ENCODE measurements at regions not wholly inside any gene's neighbourhood (a gene's known extent, or its start where the extent isn't known, plus 50 kb on each side); places are given as distances from the start of the nearest gene placed in this dataset.

DNA sequence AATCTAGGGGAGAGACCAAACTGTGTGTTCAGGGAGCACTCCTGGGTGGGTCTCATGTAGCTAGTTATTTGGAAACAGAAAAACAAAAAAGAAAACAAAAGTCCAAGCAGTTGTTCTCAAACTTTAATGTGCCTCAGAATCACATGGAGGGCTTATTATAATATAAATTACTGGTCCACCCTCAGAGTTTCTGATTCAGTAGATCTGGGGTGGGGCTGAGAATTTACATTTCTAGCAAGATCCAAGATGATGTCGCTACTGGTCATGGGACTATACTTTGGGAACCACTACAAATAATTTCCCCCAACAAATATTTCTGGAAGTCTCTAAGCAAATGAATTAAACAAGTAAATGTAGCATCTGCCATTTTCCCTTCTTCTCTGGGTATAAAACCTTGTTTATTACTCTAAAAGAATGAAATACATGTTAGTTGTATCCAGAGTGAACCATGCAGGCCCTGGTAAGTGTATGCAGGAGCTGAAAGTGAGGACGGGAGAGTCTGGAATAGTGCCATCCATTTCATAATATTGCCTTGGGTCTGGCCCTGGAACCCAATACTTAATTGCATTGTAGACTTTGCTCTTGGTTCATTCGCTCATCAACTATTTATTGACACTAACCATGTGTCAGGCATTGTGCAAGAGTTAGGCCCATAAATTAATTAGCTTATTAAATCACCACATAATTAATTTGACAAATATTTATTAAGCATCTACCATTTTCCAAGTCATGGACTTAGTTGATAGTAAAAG is 490.8 kb downstream of the EPM2A start:
- Mint-ChIP-seq H3K4me3 (no peak overlapping the region), H3K9me3 (peaks cover 0 to 2% (median 0%) of the 10 kb centered on the region in 5 donors), H3K27me3 (peaks cover 0 to 19% of the 10 kb centered on the region in 2 donors), H3K27ac (no peak overlapping the region), H3K36me3 (no peaks in the 10 kb centered on the region), H3K4me1 (no peaks in the 10 kb centered on the region)
- Histone ChIP-seq H3K36me3 (ENCODE audit: insufficient read depth, low read length) (no peaks in the 10 kb centered on the region), H3K27me3 (ENCODE audit: insufficient read depth, low read length, poor library complexity, severe bottlenecking) (no peaks in the 10 kb centered on the region), H3K4me1 (ENCODE audit: insufficient read depth, low read length) (no peaks in the 10 kb centered on the region), H3K9me3 (ENCODE audit: low read length) (no peaks in the 10 kb centered on the region), H3K27ac (ENCODE audit: low read depth, low read length) (no peak overlapping the region), H3K4me3 (ENCODE audit: low read length) (no peak overlapping the region)
- POLR2A ChIA-PET: no interaction called here
- no peak for DNase-seq
- CTCF ChIA-PET: no interaction called here

DNA sequence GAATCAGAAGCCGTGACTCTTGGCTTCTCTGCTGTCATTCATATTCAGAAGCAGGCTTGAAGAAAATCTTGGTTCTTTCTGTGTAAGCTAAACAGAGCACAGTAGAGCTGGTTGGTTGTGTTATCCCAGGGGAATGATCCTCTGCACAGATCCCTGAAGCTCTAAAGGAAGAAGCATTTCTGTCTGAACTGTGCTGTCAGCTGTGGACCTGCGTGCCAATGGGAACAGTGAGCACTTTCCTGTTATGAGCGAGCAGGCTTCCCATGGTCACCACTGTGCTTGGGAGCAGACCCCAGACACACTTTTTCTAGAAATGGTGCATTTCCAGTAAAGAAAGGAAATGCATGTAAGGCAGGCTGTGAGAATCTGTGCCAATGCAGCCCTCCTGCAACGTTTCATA is 490.2 kb downstream of the EPM2A start:
- Histone ChIP-seq H3K36me3 (ENCODE audit: insufficient read depth, low read length) (no peaks in the 10 kb centered on the region), H3K4me3 (ENCODE audit: low read length) (no peak overlapping the region), H3K27me3 (ENCODE audit: insufficient read depth, low read length, poor library complexity, severe bottlenecking) (no peaks in the 10 kb centered on the region), H3K4me1 (ENCODE audit: insufficient read depth, low read length) (no peaks in the 10 kb centered on the region), H3K27ac (ENCODE audit: low read depth, low read length) (no peak overlapping the region), H3K9me3 (ENCODE audit: low read length) (no peaks in the 10 kb centered on the region)
- H3K36me3 Mint-ChIP-seq: no peaks in the 10 kb centered on the region
- peaks cover 0 to 19% of the 10 kb centered on the region in 2 donors for H3K27me3 Mint-ChIP-seq
- no peak overlapping the region for H3K27ac Mint-ChIP-seq
- POLR2A ChIA-PET: no interaction called here
- DNase-seq: no peak
- CTCF ChIA-PET: no interaction called here
- H3K4me1 Mint-ChIP-seq: no peaks in the 10 kb centered on the region
- peaks cover 0 to 2% (median 0%) of the 10 kb centered on the region in 5 donors for H3K9me3 Mint-ChIP-seq
- no peak overlapping the region for H3K4me3 Mint-ChIP-seq

DNA sequence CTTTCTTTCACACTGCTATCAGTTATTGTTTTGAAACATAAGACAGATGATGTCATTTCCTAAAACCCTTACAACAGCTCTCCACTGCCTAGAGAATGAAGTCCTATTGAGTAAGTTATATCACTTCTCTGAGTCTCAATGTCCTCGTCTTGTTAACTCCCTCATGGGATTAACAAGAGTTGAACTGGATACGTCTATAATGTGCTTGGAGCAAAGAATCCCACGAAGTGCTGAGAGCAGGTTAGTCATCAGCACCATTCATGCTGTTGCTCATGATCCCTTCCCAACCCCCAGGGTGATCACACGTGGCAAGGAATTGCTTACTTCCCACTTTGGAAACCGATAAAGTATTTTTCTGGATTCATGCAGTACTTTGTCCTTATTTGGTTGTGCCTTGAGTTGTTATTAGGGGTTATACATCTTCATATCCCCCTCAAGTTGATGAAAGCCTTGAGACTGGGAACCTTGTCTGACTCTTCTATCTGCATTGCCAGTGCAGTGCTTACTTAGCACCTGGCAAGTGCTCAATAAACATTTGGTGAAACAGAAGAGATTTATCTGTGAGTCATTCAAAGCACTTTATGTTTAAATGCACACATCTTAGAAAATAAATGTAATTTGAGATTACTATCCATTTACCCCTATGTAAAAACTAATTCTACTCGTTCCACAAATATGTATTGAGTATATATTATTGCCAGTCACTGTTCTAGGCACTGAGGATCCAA is 487.5 kb downstream of the EPM2A start:
- ChIA-PET POLR2A (no interaction called here), CTCF (no interaction called here)
- H3K4me1 ChIP-seq (ENCODE audit: insufficient read depth, low read length): no peaks in the 10 kb centered on the region
- H3K4me1 Mint-ChIP-seq: no peaks in the 10 kb centered on the region
- no peaks in the 10 kb centered on the region for H3K9me3 ChIP-seq (ENCODE audit: low read length)
- H3K4me3 Mint-ChIP-seq: no peak overlapping the region
- H3K27me3 Mint-ChIP-seq: peaks cover 0 to 10% of the 10 kb centered on the region in 2 donors
- no peaks in the 10 kb centered on the region for H3K36me3 ChIP-seq (ENCODE audit: insufficient read depth, low read length)
- H3K9me3 Mint-ChIP-seq: no peaks in the 10 kb centered on the region
- H3K4me3 ChIP-seq (ENCODE audit: low read length): no peak overlapping the region
- no peak overlapping the region for H3K27ac ChIP-seq (ENCODE audit: low read depth, low read length)
- no peak overlapping the region for H3K27ac Mint-ChIP-seq
- H3K27me3 ChIP-seq (ENCODE audit: insufficient read depth, low read length, poor library complexity, severe bottlenecking): no peaks in the 10 kb centered on the region
- no peaks in the 10 kb centered on the region for H3K36me3 Mint-ChIP-seq
- no peak for DNase-seq

DNA sequence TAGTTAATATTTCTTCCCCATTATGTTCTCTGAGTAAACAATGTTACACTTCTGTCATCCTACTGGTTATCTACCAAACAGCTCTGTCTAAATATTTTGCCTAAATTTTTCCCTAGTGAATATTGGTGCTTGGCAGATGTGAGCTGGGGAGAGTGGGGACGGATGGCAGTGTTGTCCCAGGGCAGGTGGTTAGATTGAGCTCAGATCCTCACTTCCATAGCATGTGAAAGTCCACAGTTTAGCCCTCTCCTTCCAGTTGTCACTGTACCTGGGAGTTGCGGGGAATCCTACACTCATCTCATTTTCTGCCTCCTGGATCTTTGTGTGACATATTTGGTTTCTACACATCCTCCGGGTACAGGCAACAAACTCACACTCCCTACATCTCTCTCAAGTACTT is 484.9 kb downstream of the EPM2A start:
- Histone ChIP-seq H3K27ac (ENCODE audit: low read depth, low read length) (no peak overlapping the region), H3K4me3 (ENCODE audit: low read length) (no peak overlapping the region), H3K27me3 (ENCODE audit: insufficient read depth, low read length, poor library complexity, severe bottlenecking) (no peaks in the 10 kb centered on the region), H3K9me3 (ENCODE audit: low read length) (no peaks in the 10 kb centered on the region), H3K4me1 (ENCODE audit: insufficient read depth, low read length) (no peaks in the 10 kb centered on the region), H3K36me3 (ENCODE audit: insufficient read depth, low read length) (no peaks in the 10 kb centered on the region)
- Mint-ChIP-seq H3K36me3 (no peaks in the 10 kb centered on the region), H3K4me3 (no peak overlapping the region), H3K27ac (no peak overlapping the region), H3K9me3 (no peaks in the 10 kb centered on the region), H3K4me1 (no peaks in the 10 kb centered on the region), H3K27me3 (no peaks in the 10 kb centered on the region)
- no peak for DNase-seq
- ChIA-PET POLR2A (no interaction called here), CTCF (no interaction called here)

DNA sequence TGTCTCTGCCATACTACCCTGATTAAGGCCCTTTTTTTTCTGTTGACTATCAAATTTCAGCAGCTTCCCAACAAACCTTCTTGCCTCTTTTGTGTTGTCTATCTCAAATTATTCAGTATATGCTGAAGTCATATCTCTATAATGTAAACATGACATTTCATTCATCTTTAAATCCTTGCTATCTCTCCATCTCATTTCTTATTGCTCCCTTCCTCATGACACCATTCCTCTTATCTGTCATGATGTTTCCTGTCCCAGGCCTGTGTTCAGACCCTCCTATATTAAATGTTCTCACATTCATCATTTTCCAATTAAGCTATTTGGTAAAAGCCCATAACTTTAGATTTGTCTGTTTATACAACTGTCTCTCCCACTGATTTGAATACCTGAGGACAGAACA is 482.6 kb downstream of the EPM2A start:
- H3K36me3 Mint-ChIP-seq: no peaks in the 10 kb centered on the region
- H3K27ac Mint-ChIP-seq: no peak overlapping the region
- ChIA-PET POLR2A (no interaction called here), CTCF (no interaction called here)
- H3K4me3 Mint-ChIP-seq: no peak overlapping the region
- no peak for DNase-seq
- no peaks in the 10 kb centered on the region for H3K27me3 Mint-ChIP-seq
- no peak overlapping the region for H3K4me3 ChIP-seq (ENCODE audit: low read length)
- no peaks in the 10 kb centered on the region for H3K27me3 ChIP-seq (ENCODE audit: insufficient read depth, low read length, poor library complexity, severe bottlenecking)
- no peaks in the 10 kb centered on the region for H3K4me1 ChIP-seq (ENCODE audit: insufficient read depth, low read length)
- H3K4me1 Mint-ChIP-seq: no peaks in the 10 kb centered on the region
- no peaks in the 10 kb centered on the region for H3K36me3 ChIP-seq (ENCODE audit: insufficient read depth, low read length)
- no peaks in the 10 kb centered on the region for H3K9me3 Mint-ChIP-seq
- no peak overlapping the region for H3K27ac ChIP-seq (ENCODE audit: low read depth, low read length)
- no peaks in the 10 kb centered on the region for H3K9me3 ChIP-seq (ENCODE audit: low read length)

DNA sequence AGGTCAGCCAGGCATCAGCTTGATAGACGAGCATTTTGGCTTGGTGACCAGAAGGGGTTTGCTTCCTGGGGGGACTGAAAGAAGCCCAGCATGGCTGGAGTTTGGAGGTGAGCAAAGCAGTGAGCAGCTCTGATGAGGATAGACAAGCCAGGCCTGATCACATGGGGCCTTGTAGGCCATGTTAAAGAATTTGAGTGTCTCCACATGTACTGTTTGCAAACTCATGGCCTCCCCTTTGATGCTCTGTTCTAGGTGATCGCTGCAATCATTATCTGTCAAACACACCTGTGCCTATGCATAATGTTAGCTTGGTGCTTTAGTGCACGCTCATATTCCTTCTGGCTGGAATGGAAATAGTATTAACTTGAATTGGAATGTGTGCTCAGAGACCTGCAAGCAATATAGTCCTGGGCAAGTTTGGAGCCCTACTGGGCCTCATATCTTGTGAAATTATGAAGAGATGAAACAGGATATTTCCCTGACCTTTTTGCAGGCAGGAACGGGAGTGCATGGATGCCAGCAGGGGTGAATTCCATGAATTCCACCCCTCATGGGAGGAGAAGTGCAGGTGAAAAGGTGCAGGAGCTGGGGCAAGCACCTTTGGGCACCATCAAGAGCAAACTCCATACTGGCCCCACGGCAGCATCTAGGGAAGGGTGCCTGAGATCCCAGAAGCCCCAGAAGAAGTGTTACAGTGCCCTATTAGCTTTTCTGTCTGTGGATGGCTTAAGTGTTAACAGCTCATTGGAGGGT is 480.5 kb downstream of the EPM2A start:
- Mint-ChIP-seq H3K27ac (no peak overlapping the region), H3K4me3 (no peak overlapping the region), H3K9me3 (no peaks in the 10 kb centered on the region), H3K27me3 (no peaks in the 10 kb centered on the region), H3K4me1 (no peaks in the 10 kb centered on the region), H3K36me3 (no peaks in the 10 kb centered on the region)
- Histone ChIP-seq H3K9me3 (ENCODE audit: low read length) (no peaks in the 10 kb centered on the region), H3K4me3 (ENCODE audit: low read length) (no peak overlapping the region), H3K27me3 (ENCODE audit: insufficient read depth, low read length, poor library complexity, severe bottlenecking) (no peaks in the 10 kb centered on the region), H3K27ac (ENCODE audit: low read depth, low read length) (no peak overlapping the region), H3K4me1 (ENCODE audit: insufficient read depth, low read length) (no peaks in the 10 kb centered on the region), H3K36me3 (ENCODE audit: insufficient read depth, low read length) (no peaks in the 10 kb centered on the region)
- ChIA-PET CTCF (no interaction called here), POLR2A (no interaction called here)
- no peak for DNase-seq

DNA sequence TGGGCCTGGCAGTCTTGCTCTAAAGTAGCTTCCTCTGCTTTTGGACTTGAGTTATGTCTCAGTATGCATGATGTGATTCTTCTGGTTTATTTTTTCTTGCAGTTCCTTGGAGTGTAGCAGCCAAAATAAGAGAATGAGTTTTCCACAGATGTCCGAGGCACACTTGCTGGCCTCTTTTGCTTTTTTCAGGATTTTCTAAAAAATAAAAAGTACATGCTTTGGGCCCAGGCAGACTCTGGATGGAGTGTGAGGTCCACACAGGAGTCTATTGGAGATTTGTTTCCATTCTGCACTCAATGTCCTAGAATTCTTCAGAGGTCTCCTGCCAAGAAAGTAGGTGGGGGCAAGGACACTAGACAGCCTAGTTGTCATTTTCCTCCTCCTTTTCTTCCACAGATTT is 477.6 kb downstream of the EPM2A start:
- Histone ChIP-seq H3K27ac (ENCODE audit: low read depth, low read length) (no peak overlapping the region), H3K27me3 (ENCODE audit: insufficient read depth, low read length, poor library complexity, severe bottlenecking) (no peaks in the 10 kb centered on the region), H3K9me3 (ENCODE audit: low read length) (no peaks in the 10 kb centered on the region), H3K4me1 (ENCODE audit: insufficient read depth, low read length) (no peaks in the 10 kb centered on the region), H3K36me3 (ENCODE audit: insufficient read depth, low read length) (no peaks in the 10 kb centered on the region), H3K4me3 (ENCODE audit: low read length) (no peak overlapping the region)
- no peaks in the 10 kb centered on the region for H3K9me3 Mint-ChIP-seq
- POLR2A ChIA-PET: no interaction called here
- no peaks in the 10 kb centered on the region for H3K36me3 Mint-ChIP-seq
- CTCF ChIA-PET: no interaction called here
- H3K4me3 Mint-ChIP-seq: no peak overlapping the region
- no peak for DNase-seq
- peaks cover 0 to 7% of the 10 kb centered on the region in 2 donors for H3K27me3 Mint-ChIP-seq
- no peaks in the 10 kb centered on the region for H3K4me1 Mint-ChIP-seq
- no peak overlapping the region for H3K27ac Mint-ChIP-seq

DNA sequence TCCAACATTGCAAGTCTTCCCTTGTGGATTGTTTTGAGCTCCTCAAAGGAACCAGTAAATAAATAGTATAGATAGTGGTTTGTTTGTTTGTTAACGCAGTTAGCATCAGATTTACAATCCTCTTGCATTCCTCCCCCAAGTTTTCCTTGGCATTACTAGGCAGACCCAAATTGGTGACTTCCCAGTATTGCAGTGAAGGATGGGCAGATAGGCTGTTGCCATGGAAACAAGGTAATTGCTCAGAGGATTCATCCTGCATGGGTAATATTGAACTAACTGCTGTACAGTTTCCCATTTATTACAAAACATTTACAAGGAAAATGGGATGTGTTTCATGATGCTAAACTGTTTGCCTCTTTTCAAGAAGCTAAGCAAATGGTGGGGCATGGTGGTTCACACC is 477.2 kb downstream of the EPM2A start:
- H3K4me1 ChIP-seq (ENCODE audit: insufficient read depth, low read length): no peaks in the 10 kb centered on the region
- peaks cover 0 to 7% of the 10 kb centered on the region in 2 donors for H3K27me3 Mint-ChIP-seq
- POLR2A ChIA-PET: no interaction called here
- no peak overlapping the region for H3K4me3 ChIP-seq (ENCODE audit: low read length)
- no peaks in the 10 kb centered on the region for H3K9me3 Mint-ChIP-seq
- H3K36me3 ChIP-seq (ENCODE audit: insufficient read depth, low read length): no peaks in the 10 kb centered on the region
- no peak overlapping the region for H3K27ac ChIP-seq (ENCODE audit: low read depth, low read length)
- no peaks in the 10 kb centered on the region for H3K4me1 Mint-ChIP-seq
- no peak overlapping the region for H3K27ac Mint-ChIP-seq
- H3K27me3 ChIP-seq (ENCODE audit: insufficient read depth, low read length, poor library complexity, severe bottlenecking): no peaks in the 10 kb centered on the region
- no peak for DNase-seq
- no peak overlapping the region for H3K4me3 Mint-ChIP-seq
- H3K36me3 Mint-ChIP-seq: no peaks in the 10 kb centered on the region
- H3K9me3 ChIP-seq (ENCODE audit: low read length): no peaks in the 10 kb centered on the region
- CTCF ChIA-PET: no interaction called here

Data from CD8-positive, alpha-beta memory T cell (primary cell).